GM19035 (cell line): ENCODE measurements at regions not wholly inside any gene's neighbourhood (a gene's known extent, or its start where the extent isn't known, plus 50 kb on each side); places are given as distances from the start of the nearest gene placed in this dataset.

Experiments
- ATAC-seq: cut with Tn5 transposase; IDR thresholded peaks from one replicate; pipeline ENCODE4 v1.9.1; 2021; ENCODE audit not compliant: unreplicated experiment

GRCh38 chr6:142500250-142500786, 198.5 kb downstream of the ADGRG6 start:
- no peak for ATAC-seq

GRCh38 chr6:142501795-142502194, 200.0 kb downstream of the ADGRG6 start:
- no peak for ATAC-seq

DNA sequence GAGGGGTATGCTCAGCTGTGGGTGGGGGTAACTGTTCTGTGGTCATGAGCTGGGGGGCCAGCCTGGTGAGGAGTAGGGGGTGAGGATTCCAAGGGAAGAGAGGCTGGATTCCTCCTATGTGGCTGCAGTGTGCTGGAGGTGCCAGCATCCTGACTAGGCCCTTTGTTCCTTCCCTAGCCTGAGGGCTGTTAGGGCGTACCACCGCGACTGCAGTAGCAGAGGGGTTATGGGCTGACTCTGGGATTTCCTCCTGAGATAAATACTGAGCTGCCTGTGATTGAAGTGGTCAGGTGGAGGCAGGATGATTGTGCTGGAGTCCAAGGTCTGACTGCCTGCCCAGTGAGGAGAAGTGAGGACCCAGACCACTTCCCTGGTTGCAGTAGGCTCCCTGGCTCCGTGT, 205.3 kb downstream of the ADGRG6 start:
- ATAC-seq = no peak

GRCh38 chr6:142510211-142510610, 208.4 kb downstream of the ADGRG6 start:
- ATAC-seq = no peak

DNA sequence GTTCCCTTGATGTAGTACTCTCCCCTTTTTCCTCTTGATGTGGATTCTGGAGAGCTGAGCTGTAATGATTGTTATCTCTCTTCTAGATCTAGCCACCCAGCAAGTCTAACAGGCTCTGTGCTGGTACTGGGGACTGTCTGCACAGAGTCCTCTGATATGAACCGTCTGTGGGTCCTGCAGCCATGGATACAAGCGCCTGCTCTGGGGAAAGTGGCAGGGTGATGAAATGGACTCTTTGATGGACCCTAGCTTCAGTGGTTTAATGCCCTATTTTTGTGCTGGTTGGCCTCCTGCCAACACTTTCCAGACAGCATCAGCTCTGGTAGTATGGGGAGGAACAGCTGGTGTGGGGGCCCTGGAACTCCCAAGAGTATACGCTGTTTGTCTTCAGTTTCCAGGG, 216.3 kb downstream of the ADGRG6 start:
- no peak for ATAC-seq

DNA sequence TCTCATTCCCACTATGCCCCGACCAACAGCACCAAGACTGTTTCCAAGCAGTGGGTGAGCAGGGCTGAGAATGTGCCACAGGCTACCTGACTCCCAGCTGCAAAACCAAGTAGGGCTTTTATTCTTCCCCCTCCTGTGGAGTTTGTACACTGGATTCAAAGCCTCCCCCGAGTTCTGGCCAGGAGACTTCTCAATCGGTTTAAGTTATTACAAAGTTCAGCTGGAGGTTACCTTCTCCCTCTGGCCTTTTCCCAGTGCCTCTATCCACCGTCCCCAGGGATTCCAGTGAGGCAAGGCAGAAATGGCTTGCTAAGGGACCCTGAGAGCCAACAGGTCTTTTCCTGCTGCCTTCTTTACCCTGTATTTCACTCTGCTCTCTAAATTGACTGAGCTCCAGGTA, 217.0 kb downstream of the ADGRG6 start:
- ATAC-seq = no peak

DNA sequence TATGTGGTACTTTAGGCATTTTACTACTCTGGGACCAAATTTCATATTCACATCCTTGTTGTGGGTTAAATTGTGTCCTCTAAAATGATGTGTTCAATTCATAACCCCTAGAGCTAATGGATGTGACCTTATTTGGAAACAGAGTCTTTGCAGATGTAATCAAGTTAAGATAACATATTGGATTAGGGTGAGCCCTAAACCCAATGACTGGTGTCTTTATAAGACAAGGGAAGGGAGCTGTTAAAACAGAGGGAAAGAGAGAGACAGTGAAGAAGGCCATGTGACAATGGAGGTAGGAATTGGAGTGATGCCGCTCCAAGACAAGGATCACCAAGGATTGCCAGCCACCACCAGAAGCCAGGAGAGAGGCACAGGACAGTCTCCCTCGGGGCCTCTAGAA, 220.0 kb downstream of the ADGRG6 start:
- no peak for ATAC-seq

DNA sequence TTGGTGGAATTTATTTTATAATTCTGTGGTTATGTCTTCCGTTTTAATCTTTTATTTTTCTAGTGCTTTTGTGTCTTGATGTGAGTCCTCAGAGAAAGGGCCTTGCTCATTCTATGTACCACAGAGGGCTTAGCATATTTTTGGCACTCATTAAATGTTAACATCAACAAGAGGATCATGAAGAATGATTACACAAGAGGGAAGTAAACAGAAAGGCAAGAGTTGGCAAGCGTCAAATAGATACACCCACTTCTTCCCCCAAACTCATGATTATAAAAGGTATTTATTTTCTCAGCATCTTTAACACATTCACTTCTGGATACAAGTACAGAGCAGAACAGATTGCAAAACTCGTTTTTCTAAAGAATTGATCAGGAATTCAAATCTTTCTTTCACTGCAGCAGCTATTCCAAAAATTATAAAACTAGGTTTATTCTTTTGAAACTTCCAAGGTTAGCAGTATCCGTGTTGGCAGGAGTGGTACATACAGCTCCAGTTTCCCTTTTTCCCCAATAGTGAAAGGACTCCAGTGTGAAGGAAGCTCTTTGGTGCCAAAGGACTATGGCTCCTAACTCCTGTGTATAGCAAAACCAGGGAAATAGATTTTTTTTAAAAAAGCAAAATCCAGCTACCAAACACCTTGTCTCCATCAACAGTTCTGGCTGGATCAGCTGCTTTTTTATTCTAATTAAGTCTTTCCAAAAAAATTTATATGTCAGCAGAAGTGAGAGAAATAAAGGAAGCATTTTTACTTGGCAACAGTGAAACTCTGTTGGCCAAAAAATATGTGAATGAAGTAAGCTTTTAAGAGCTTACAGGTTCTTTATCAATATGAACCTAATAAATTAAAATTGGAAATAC, 221.9 kb downstream of the ADGRG6 start:
- ATAC-seq = no peak

- no peak for ATAC-seq
These were observed 228.8 kb downstream of the ADGRG6 start for GRCh38 chr6:142530566-142530965.

DNA sequence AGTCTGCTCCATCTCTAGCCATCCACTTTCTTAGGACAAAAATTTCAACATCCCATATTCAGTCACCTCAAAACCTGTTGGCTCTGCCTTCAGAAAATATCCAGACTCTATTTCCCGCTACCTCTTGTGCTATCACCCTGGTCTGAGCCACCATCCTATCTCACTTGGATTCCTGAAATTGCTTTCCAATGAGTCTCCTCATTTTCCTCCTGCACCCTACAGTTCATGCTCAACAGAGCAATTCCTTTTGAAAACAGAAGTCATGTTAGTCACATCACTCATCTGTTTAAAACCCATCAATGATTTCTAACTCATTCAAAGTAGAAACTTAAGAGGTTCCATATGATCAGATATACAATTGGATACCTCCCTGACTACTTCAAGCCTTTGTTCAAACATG, 229.9 kb downstream of the ADGRG6 start:
- ATAC-seq = no peak

DNA sequence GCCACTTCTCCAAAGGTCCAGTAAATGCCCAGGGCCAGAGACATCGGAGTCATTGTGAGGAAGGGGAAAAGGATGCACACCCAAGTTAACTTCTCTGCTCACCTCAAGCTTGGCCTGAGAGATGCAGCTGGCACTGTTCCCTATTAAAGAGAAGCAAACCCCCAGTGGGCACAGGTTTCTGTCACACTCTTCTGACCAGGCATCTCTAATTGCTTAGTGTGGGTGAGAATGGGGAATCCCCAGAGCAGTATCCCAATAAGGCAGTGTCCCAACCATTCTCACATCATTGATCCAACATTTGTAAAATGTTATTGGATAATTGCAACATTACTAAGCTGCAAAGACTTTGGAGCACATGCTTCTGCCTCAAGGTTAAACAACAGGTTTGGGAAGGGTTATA, 232.3 kb downstream of the ADGRG6 start:
- ATAC-seq = no peak

GRCh38 chr6:142534484-142534883, 232.7 kb downstream of the ADGRG6 start:
- ATAC-seq = no peak

GRCh38 chr6:142537612-142538478, 236.0 kb downstream of the ADGRG6 start:
- no peak for ATAC-seq

DNA sequence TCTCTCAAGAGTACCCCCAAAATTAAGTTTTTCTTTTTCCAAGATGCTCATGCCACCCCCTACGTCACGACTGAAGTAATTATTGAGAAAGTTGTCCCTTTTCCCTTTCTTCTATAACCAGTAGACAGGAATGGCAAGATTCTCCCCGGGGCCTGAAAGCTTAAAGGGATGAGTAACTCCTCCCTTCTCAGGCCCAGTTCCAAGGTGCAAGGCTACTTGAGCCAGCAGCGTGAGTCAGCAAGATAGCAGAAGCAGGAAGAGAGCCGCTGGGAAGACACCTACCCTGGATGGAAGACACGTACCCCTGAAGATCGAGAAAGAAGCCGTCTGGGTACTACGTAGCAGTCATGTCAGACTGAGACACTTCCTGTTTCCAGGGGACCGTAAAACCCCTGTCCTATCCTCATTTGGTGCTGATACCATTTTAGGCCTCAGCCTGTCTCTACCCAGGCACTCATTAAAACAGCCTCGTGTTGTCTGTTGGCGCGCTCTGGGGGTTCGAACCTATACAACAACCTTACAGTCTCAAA, 241.0 kb downstream of the ADGRG6 start:
- ATAC-seq = no peak

DNA sequence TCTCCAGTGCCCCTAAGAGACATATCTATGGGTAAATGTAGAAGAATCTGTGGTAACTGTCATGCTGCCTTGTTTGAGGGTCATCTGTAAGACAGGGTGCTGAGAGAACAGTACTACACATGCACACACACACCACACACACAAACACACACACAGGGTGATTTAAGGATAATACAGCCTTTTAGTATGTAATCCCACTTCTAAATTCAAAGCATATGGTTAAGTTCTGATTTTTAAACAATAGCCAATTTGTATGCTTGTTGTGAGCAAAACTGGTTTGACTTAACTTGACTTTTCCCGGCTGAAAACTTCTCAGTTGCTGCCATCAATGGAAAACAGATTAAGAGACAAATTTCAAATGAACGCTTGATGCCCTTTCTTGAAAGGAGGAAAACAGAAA, 241.8 kb downstream of the ADGRG6 start:
- ATAC-seq = no peak

DNA sequence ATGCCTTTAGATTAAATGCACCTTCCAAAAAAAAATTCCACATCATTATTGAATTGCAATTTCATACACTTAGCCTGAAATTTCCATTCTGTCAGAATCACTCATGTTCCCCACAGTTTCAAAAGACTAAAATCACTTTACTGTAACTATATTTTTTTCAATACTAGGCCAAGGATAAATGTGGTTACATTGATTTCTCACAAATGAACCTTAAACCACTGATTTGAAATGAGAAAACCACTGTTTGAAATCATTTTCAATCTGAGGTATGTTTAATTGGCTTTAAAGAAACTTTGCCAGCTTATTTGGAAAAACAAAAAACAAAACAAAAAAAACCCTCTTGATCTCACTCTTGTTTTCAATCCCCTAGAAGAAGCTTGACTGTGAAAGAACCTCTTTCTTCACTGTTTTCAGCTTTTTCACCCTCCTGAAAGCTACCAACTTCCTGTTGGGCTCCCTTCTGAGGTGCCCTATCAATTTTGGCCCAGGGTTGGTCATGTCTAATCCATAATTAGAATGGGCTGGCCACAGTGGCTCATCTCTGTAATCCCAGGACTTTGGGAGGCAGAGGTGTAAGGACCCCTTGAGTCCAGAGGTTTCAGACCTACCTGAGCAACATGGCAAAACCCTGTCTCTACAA, 242.5 kb downstream of the ADGRG6 start:
- ATAC-seq = no peak

GRCh38 chr6:142545147-142545546, 243.3 kb downstream of the ADGRG6 start:
- ATAC-seq = no peak

DNA sequence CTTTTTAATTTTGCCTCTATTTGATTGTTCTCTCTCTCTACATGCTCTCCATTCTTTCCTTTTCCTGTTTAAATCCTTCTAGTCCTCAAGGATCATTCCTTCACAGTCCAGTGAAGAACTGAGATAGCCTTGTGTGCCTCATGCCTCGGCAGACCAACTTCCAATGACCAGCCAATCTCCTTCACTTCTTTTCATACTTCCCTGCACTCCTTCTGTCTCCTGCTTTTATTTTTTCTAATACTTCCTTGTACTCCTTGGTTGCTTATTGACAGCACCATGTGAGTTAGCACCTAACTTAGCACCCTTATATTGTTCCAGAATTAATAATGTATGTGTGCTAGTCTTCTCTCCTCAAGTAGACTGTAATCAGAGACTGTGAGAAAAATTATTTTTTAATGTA, 246.8 kb downstream of the ADGRG6 start:
- no peak for ATAC-seq

DNA sequence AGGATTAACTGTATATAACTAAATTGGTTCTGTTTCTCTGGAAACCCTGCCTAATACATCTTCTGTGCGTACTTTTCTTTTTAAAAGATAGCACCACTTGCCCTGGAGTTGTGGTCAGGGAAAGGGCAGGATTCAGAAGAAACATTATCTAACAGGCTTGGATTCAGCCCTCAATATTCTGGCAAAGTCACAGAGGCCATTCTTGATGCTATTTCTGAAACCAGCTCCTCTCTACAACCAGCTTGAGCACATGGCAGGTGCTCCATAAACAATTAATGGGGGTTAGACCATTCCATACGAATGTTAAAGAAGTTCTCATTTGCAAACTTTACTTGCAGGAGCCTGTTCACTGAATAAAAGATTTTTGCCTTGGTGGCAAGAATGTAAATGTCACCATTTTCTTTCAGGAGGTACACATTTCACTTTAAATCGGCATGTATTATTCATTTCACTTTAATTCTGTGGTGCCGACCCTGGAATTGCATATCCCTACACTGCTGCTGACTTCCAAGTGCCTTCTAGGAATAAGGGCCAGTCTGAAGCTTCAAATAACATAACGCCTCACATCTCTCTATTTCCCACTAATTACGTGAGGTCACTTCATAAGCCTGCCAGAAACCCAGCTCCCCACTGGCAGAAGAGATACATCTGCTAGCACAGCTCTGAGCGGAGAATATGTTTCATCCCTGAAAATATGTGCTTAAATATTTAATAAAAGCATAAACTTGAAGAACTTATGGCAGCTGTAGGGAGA, 248.7 kb downstream of the ADGRG6 start:
- ATAC-seq = no peak

GRCh38 chr6:142551274-142551811, 249.5 kb downstream of the ADGRG6 start:
- no peak for ATAC-seq
